GM12878 (cell line): ENCODE measurements at regions not wholly inside any gene's neighbourhood (a gene's known extent, or its start where the extent isn't known, plus 50 kb on each side); places are given as distances from the start of the nearest gene placed in this dataset.

ENCODE experiments used
- ATAC-seq: fragments of 200-7000 bp; cut with Tn5 transposase; 3 replicates; pipeline ENCODE4 v1.9.1; 2020; ENCODE audit warnings: mild to moderate bottlenecking, moderate library complexity
- BruUV-seq: library from RNA; stranded (reverse); fragments of 400-500 nt; replicated peaks from 2 replicates; lab custom pipeline; 2021; lab: Mats Ljungman, UMichigan
- CTCF ChIA-PET: fragments of 300-600 bp; sonication (Branson Sonifier 250); formaldehyde crosslinking; extraction: SDS; loops from one replicate; lab custom pipeline; 2021; ENCODE audit warnings: inconsistent platforms; lab: Yijun Ruan, JAX
- POLR2A ChIA-PET: fragments of 350-600 bp; formaldehyde crosslinking; extraction: SDS; loops from one replicate; lab custom pipeline; 2021; ENCODE audit warnings: inconsistent platforms; lab: Charles Lee
- RAD21 ChIA-PET: fragments of 300-600 bp; sonication (Branson Sonifier 250); formaldehyde crosslinking; loops from one replicate; lab custom pipeline; 2023; ENCODE audit warnings: antibody characterized with exemption; ENCODE audit not compliant: unreplicated experiment; lab: Charles Lee
- SMC1A ChIA-PET: fragments of 300-600 bp; sonication (Branson Sonifier 250); formaldehyde crosslinking; loops from one replicate; lab custom pipeline; 2023; ENCODE audit not compliant: unreplicated experiment, uncharacterized antibody; lab: Charles Lee
- DNase-seq: peaks from one replicate; pipeline ENCODE4 v3.0.0-alpha.2; 2011; ENCODE audit warnings: low read depth, low spot score
- FAIRE-seq: peaks from 3 replicates; lab custom pipeline; 2011; peaks lifted over from hg19 to GRCh38; lab: Jason Lieb, UNC
- H2AFZ ChIP-seq: 2 replicates; pipeline ENCODE4 v1.6.0; 2011; ENCODE audit warnings: low read depth, low read length, control low read depth; ENCODE audit not compliant: control insufficient read depth
- H3K27ac ChIP-seq: 2 replicates; pipeline ENCODE4 v1.5.1; 2011; ENCODE audit warnings: control low read depth; ENCODE audit not compliant: control insufficient read depth, insufficient read depth
- H3K27me3 ChIP-seq, 2 experiments: replicated peaks in 1 of 2; 2 replicates each; pipeline versions ENCODE4 v1.6.0 to v1.6.1; 2011; ENCODE audit warnings: low read length in 1 of 2; ENCODE audit not compliant: control insufficient read depth in 2 of 2, insufficient read depth in 2 of 2
- H3K36me3 ChIP-seq, 2 experiments: 2 replicates each; pipeline ENCODE4 v1.5.1; 2011; ENCODE audit warnings: low read length in 1 of 2; ENCODE audit not compliant: control insufficient read depth in 2 of 2, insufficient read depth in 2 of 2
- H3K4me1 ChIP-seq: 2 replicates; pipeline ENCODE4 v1.6.1; 2011; ENCODE audit warnings: mild to moderate bottlenecking, low read length, moderate library complexity, mixed read lengths; ENCODE audit not compliant: control insufficient read depth, insufficient read depth
- H3K4me2 ChIP-seq: 2 replicates; pipeline ENCODE4 v1.6.0; 2011; ENCODE audit warnings: control low read depth; ENCODE audit not compliant: control insufficient read depth, insufficient read depth
- H3K4me3 ChIP-seq: fragments of 200-600 bp; sonication (generic); 2 replicates; pipeline ENCODE4 v1.5.1; 2016
- H3K79me2 ChIP-seq: 2 replicates; pipeline ENCODE4 v1.6.0; 2011; ENCODE audit warnings: low read length; ENCODE audit not compliant: control insufficient read depth, insufficient read depth
- H3K9ac ChIP-seq: 2 replicates; pipeline ENCODE4 v1.8.0; 2011; ENCODE audit warnings: low read length, control low read depth, mixed read lengths; ENCODE audit not compliant: control insufficient read depth, insufficient read depth
- H3K9me3 ChIP-seq: replicated peaks from 3 replicates; pipeline ENCODE4 v1.5.1; 2011; ENCODE audit warnings: mild to moderate bottlenecking, low read length; ENCODE audit not compliant: control insufficient read depth, insufficient read depth
- H4K20me1 ChIP-seq: 2 replicates; pipeline ENCODE4 v1.6.0; 2011; ENCODE audit not compliant: control insufficient read depth, insufficient read depth
- HDGF ChIP-seq: fragments of 450-650 bp; IDR thresholded peaks from 2 replicates; pipeline ENCODE4 v1.6.1; 2016; ENCODE audit warnings: antibody characterized with exemption
- JUNB ChIP-seq: IDR thresholded peaks from 2 replicates; pipeline ENCODE4 v1.6.1; 2016; ENCODE audit warnings: antibody characterized with exemption, mild to moderate bottlenecking
- NFXL1 ChIP-seq: fragments of 450-650 bp; IDR thresholded peaks from 2 replicates; pipeline ENCODE4 v1.6.1; 2017; ENCODE audit warnings: antibody characterized with exemption, mild to moderate bottlenecking, borderline replicate concordance
- NR2C1 ChIP-seq: fragments of 450-650 bp; IDR thresholded peaks from 2 replicates; pipeline ENCODE4 v1.6.1; 2017; ENCODE audit warnings: antibody characterized with exemption, mild to moderate bottlenecking, moderate library complexity
- SMC3 ChIP-seq: IDR thresholded peaks from 2 replicates; pipeline ENCODE4 v1.6.1; 2011; ENCODE audit warnings: low read length, improper control_type of control experiment, borderline replicate concordance
- SUZ12 ChIP-seq: fragments of 200-600 bp; sonication (generic); IDR thresholded peaks from one replicate; pipeline ENCODE4 v1.6.1; 2018; ENCODE audit warnings: antibody characterized with exemption, mild to moderate bottlenecking; ENCODE audit not compliant: unreplicated experiment
- TBL1XR1 ChIP-seq: IDR thresholded peaks from 2 replicates; pipeline ENCODE4 v1.6.1; 2012; ENCODE audit warnings: low read depth, low read length, improper control_type of control experiment
- WGBS: methylation state at CpG from one replicate; pipeline ENCODE4 v1.1.6; 2016; ENCODE audit warnings: low lambda C conversion rate; ENCODE audit not compliant: insufficient replicate concordance, insufficient coverage; ENCODE audit errors: missing lambda C conversion rate; 5-methylcytosine and 5-hydroxymethylcytosine counted together
- in situ Hi-C: fragments of 300-500 bp; cut with MboI; formaldehyde crosslinking; loops from 9 replicates; pipeline ENCODE4 v1.14.3; 2018; ENCODE audit warnings: mixed read lengths
- intact Hi-C: fragments of 100-400 bp; cut with micrococcal nuclease; formaldehyde crosslinking; loops from one replicate; pipeline ENCODE4 v1.14.2; 2022; ENCODE audit not compliant: unreplicated experiment
- TF ChIP-seq, protein P1 (sequence below): fragments of 450-650 bp; IDR thresholded peaks from 2 replicates; pipeline ENCODE4 v1.6.1; 2014; ENCODE audit warnings: mild to moderate bottlenecking
- TF ChIP-seq, protein P2 (sequence below): fragments of 450-650 bp; formaldehyde crosslinking; IDR thresholded peaks from 2 replicates; pipeline ENCODE4 v1.4.0; 2020; ENCODE audit warnings: mild to moderate bottlenecking, moderate library complexity
- TF ChIP-seq, protein P3 (sequence below): fragments of 450-650 bp; IDR thresholded peaks from 2 replicates; pipeline ENCODE4 v1.6.1; 2018; ENCODE audit warnings: borderline replicate concordance, mild to moderate bottlenecking; ENCODE audit not compliant: partially characterized antibody
- TF ChIP-seq, protein P4 (sequence below): IDR thresholded peaks from 2 replicates; pipeline ENCODE4 v1.6.1; 2011; ENCODE audit warnings: low read depth, low read length, improper control_type of control experiment, borderline replicate concordance
- TF ChIP-seq, protein P5 (sequence below): fragments of 450-650 bp; IDR thresholded peaks from 2 replicates; pipeline ENCODE4 v1.6.1; 2017; ENCODE audit warnings: mild to moderate bottlenecking, moderate library complexity

DNA sequence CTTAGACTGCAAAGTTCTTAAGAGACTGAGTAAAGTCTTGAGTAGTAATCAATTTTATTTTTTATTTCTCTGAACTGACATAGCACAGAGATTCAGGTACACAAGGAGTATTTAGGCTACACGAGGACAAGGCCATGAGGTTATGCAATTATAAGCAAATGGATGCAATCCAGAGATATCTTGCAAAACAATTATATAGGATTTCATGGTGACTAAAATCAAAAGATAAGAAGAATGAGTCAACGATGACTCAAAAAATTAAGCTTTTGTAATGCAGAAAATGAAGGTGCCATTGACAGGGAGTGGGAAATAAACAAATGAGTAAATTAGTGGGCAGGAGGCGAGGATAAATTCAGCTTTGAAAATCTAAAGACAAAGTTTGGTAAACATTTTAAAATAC is 66.7 kb upstream of the MYO3A start:
- no peak overlapping the region for H3K4me3 ChIP-seq
- no peaks in the 10 kb centered on the region for H3K4me1 ChIP-seq
- no peaks in the 10 kb centered on the region for H3K9me3 ChIP-seq
- no peak overlapping the region for H2AFZ ChIP-seq
- H3K27ac ChIP-seq = no peak overlapping the region
- RAD21 ChIA-PET = no interaction called here
- no TSS peak for BruUV-seq
- H3K79me2 ChIP-seq = no peaks in the 10 kb centered on the region
- CTCF ChIA-PET = interaction anchor here (2.3 kb wide), 1 partner anchor 8 kb away, joined by 13 read pairs; no protein-coding TSS in a partner anchor
- no peak for FAIRE-seq
- SMC1A ChIA-PET = no interaction called here
- no peaks in the 10 kb centered on the region for H3K27me3 ChIP-seq
- no peaks in the 10 kb centered on the region for H4K20me1 ChIP-seq
- intact Hi-C loops = no loop called here
- DNase-seq = no peak
- ATAC-seq = no peak
- no peaks in the 10 kb centered on the region for H3K36me3 ChIP-seq
- WGBS = 0% methylated on average over 3 of the region's 3 CpGs
- TF ChIP-seq, protein P1, sequence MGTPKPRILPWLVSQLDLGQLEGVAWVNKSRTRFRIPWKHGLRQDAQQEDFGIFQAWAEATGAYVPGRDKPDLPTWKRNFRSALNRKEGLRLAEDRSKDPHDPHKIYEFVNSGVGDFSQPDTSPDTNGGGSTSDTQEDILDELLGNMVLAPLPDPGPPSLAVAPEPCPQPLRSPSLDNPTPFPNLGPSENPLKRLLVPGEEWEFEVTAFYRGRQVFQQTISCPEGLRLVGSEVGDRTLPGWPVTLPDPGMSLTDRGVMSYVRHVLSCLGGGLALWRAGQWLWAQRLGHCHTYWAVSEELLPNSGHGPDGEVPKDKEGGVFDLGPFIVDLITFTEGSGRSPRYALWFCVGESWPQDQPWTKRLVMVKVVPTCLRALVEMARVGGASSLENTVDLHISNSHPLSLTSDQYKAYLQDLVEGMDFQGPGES = no peak
- TF ChIP-seq, protein P2, sequence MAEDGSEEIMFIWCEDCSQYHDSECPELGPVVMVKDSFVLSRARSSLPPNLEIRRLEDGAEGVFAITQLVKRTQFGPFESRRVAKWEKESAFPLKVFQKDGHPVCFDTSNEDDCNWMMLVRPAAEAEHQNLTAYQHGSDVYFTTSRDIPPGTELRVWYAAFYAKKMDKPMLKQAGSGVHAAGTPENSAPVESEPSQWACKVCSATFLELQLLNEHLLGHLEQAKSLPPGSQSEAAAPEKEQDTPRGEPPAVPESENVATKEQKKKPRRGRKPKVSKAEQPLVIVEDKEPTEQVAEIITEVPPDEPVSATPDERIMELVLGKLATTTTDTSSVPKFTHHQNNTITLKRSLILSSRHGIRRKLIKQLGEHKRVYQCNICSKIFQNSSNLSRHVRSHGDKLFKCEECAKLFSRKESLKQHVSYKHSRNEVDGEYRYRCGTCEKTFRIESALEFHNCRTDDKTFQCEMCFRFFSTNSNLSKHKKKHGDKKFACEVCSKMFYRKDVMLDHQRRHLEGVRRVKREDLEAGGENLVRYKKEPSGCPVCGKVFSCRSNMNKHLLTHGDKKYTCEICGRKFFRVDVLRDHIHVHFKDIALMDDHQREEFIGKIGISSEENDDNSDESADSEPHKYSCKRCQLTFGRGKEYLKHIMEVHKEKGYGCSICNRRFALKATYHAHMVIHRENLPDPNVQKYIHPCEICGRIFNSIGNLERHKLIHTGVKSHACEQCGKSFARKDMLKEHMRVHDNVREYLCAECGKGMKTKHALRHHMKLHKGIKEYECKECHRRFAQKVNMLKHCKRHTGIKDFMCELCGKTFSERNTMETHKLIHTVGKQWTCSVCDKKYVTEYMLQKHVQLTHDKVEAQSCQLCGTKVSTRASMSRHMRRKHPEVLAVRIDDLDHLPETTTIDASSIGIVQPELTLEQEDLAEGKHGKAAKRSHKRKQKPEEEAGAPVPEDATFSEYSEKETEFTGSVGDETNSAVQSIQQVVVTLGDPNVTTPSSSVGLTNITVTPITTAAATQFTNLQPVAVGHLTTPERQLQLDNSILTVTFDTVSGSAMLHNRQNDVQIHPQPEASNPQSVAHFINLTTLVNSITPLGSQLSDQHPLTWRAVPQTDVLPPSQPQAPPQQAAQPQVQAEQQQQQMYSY (CRISPR knock-in tag) = no peak
- no peak for TF ChIP-seq SMC3
- no peak for TF ChIP-seq HDGF
- TF ChIP-seq TBL1XR1 = no peak
- TF ChIP-seq JUNB = no peak
- TF ChIP-seq SUZ12 = no peak
- TF ChIP-seq, protein P3, sequence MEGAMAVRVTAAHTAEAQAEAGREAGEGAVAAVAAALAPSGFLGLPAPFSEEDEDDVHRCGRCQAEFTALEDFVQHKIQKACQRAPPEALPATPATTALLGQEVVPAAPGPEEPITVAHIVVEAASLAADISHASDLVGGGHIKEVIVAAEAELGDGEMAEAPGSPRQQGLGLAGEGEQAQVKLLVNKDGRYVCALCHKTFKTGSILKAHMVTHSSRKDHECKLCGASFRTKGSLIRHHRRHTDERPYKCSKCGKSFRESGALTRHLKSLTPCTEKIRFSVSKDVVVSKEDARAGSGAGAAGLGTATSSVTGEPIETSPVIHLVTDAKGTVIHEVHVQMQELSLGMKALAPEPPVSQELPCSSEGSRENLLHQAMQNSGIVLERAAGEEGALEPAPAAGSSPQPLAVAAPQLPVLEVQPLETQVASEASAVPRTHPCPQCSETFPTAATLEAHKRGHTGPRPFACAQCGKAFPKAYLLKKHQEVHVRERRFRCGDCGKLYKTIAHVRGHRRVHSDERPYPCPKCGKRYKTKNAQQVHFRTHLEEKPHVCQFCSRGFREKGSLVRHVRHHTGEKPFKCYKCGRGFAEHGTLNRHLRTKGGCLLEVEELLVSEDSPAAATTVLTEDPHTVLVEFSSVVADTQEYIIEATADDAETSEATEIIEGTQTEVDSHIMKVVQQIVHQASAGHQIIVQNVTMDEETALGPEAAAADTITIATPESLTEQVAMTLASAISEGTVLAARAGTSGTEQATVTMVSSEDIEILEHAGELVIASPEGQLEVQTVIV = no peak
- no peak for TF ChIP-seq NFXL1
- TF ChIP-seq, protein P4, sequence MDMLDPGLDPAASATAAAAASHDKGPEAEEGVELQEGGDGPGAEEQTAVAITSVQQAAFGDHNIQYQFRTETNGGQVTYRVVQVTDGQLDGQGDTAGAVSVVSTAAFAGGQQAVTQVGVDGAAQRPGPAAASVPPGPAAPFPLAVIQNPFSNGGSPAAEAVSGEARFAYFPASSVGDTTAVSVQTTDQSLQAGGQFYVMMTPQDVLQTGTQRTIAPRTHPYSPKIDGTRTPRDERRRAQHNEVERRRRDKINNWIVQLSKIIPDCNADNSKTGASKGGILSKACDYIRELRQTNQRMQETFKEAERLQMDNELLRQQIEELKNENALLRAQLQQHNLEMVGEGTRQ = no peak
- TF ChIP-seq NR2C1 = no peak
- TF ChIP-seq, protein P5, sequence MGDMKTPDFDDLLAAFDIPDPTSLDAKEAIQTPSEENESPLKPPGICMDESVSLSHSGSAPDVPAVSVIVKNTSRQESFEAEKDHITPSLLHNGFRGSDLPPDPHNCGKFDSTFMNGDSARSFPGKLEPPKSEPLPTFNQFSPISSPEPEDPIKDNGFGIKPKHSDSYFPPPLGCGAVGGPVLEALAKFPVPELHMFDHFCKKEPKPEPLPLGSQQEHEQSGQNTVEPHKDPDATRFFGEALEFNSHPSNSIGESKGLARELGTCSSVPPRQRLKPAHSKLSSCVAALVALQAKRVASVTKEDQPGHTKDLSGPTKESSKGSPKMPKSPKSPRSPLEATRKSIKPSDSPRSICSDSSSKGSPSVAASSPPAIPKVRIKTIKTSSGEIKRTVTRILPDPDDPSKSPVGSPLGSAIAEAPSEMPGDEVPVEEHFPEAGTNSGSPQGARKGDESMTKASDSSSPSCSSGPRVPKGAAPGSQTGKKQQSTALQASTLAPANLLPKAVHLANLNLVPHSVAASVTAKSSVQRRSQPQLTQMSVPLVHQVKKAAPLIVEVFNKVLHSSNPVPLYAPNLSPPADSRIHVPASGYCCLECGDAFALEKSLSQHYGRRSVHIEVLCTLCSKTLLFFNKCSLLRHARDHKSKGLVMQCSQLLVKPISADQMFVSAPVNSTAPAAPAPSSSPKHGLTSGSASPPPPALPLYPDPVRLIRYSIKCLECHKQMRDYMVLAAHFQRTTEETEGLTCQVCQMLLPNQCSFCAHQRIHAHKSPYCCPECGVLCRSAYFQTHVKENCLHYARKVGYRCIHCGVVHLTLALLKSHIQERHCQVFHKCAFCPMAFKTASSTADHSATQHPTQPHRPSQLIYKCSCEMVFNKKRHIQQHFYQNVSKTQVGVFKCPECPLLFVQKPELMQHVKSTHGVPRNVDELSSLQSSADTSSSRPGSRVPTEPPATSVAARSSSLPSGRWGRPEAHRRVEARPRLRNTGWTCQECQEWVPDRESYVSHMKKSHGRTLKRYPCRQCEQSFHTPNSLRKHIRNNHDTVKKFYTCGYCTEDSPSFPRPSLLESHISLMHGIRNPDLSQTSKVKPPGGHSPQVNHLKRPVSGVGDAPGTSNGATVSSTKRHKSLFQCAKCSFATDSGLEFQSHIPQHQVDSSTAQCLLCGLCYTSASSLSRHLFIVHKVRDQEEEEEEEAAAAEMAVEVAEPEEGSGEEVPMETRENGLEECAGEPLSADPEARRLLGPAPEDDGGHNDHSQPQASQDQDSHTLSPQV = no peak
- POLR2A ChIA-PET = no interaction called here
- no peak overlapping the region for H3K4me2 ChIP-seq
- H3K9ac ChIP-seq = no peak overlapping the region
- in situ Hi-C loops = no loop called here
